ENCODE measurements at regions not wholly inside any gene's neighbourhood (a gene's known extent, or its start where the extent isn't known, plus 50 kb on each side); places are given as distances from the start of the nearest gene placed in this dataset.

- no peak for TF ChIP-seq MXI1 (IDR thresholded peaks at IDR 0.05; ENCODE audit: borderline replicate concordance, low read depth, low read length)
- TF ChIP-seq, protein P1, sequence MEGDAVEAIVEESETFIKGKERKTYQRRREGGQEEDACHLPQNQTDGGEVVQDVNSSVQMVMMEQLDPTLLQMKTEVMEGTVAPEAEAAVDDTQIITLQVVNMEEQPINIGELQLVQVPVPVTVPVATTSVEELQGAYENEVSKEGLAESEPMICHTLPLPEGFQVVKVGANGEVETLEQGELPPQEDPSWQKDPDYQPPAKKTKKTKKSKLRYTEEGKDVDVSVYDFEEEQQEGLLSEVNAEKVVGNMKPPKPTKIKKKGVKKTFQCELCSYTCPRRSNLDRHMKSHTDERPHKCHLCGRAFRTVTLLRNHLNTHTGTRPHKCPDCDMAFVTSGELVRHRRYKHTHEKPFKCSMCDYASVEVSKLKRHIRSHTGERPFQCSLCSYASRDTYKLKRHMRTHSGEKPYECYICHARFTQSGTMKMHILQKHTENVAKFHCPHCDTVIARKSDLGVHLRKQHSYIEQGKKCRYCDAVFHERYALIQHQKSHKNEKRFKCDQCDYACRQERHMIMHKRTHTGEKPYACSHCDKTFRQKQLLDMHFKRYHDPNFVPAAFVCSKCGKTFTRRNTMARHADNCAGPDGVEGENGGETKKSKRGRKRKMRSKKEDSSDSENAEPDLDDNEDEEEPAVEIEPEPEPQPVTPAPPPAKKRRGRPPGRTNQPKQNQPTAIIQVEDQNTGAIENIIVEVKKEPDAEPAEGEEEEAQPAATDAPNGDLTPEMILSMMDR (conservative IDR thresholded peaks at IDR 0.05; ENCODE audit: low read depth, low read length), result no peak
- no peak for TF ChIP-seq POLR2A (IDR thresholded peaks at IDR 0.05; ENCODE audit: low read depth, low read length)
- no peak for TF ChIP-seq BHLHE40 (IDR thresholded peaks at IDR 0.05; ENCODE audit: low read depth, low read length)
- no peak for TF ChIP-seq SMC3 (IDR thresholded peaks at IDR 0.05; ENCODE audit: low read depth, low read length)
- TF ChIP-seq MAFK (IDR thresholded peaks at IDR 0.05; ENCODE audit: low read depth, low read length), result no peak
- TF ChIP-seq RAD21 (IDR thresholded peaks at IDR 0.05; ENCODE audit: low read length), result no peak
- no peak for TF ChIP-seq MAZ (IDR thresholded peaks at IDR 0.05; ENCODE audit: borderline replicate concordance, low read depth, low read length)
- TF ChIP-seq NFE2L2 (IDR thresholded peaks at IDR 0.05; ENCODE audit: low read depth, low read length), result no peak
- no peak for TF ChIP-seq RFX5 (IDR thresholded peaks at IDR 0.05; ENCODE audit: low read depth, low read length)
Measured at GRCh38 chr1:232542633-232543593, 87.0 kb downstream of the SIPA1L2 start.

All from IMR-90 (cell line).